HG03139 (cell line): ENCODE measurements at regions not wholly inside any gene's neighbourhood (a gene's known extent, or its start where the extent isn't known, plus 50 kb on each side); places are given as distances from the start of the nearest gene placed in this dataset.

Experiments used
- ATAC-seq: cut with Tn5 transposase; IDR thresholded peaks from one replicate; pipeline ENCODE4 v1.9.1; 2021; ENCODE audit not compliant: unreplicated experiment

- no peak for ATAC-seq
Observed at GRCh38 chr6:138550346-138550767, 51.1 kb upstream of the NHSL1 start.

- no peak for ATAC-seq
Observed at GRCh38 chr6:138554146-138554545, 54.9 kb upstream of the NHSL1 start.

- no peak for ATAC-seq
Observed at GRCh38 chr6:138555421-138555988, 56.2 kb upstream of the NHSL1 start.

- no peak for ATAC-seq
Observed at GRCh38 chr6:138557147-138557546, 57.9 kb upstream of the NHSL1 start.

- ATAC-seq, result no peak
Observed at GRCh38 chr6:138559143-138559542, 59.8 kb upstream of the NHSL1 start.

- no peak for ATAC-seq
Observed at GRCh38 chr6:138560130-138560860, 61.0 kb upstream of the NHSL1 start.

- no peak for ATAC-seq
Observed at GRCh38 chr6:138562691-138563090, 63.4 kb upstream of the NHSL1 start.

GRCh38 chr6:138563231-138563630 lies 63.9 kb upstream of the NHSL1 start:
- no peak for ATAC-seq

- no peak for ATAC-seq
Observed at GRCh38 chr6:138563650-138564049, 64.4 kb upstream of the NHSL1 start.

- no peak for ATAC-seq
Observed at GRCh38 chr6:138564170-138564721, 65.0 kb upstream of the NHSL1 start.

- no peak for ATAC-seq
Observed at GRCh38 chr6:138567052-138567451, 67.8 kb upstream of the NHSL1 start.

- ATAC-seq, result no peak
Observed at GRCh38 chr6:138568997-138569396, 69.7 kb upstream of the NHSL1 start.

- ATAC-seq, result no peak
Observed at GRCh38 chr6:138569554-138569953, 70.3 kb upstream of the NHSL1 start.

GRCh38 chr6:138569970-138570724 lies 70.9 kb upstream of the NHSL1 start:
- no peak for ATAC-seq

- no peak for ATAC-seq
Observed at GRCh38 chr6:138570725-138571029, 71.4 kb upstream of the NHSL1 start.

GRCh38 chr6:138571181-138571580 lies 71.9 kb upstream of the NHSL1 start:
- ATAC-seq, result no peak

- ATAC-seq, result no peak
Observed at GRCh38 chr6:138571585-138572166, 72.4 kb upstream of the NHSL1 start.

GRCh38 chr6:138572167-138572875 lies 73.0 kb upstream of the NHSL1 start:
- no peak for ATAC-seq

- no peak for ATAC-seq
Observed at GRCh38 chr6:138572885-138573284, 73.6 kb upstream of the NHSL1 start.

- ATAC-seq, result no peak
Observed at GRCh38 chr6:138575257-138575656, 76.0 kb upstream of the NHSL1 start.

- ATAC-seq, result no peak
Observed at GRCh38 chr6:138576313-138576712, 77.0 kb upstream of the NHSL1 start.
